ENCODE measurements at regions not wholly inside any gene's neighbourhood (a gene's known extent, or its start where the extent isn't known, plus 50 kb on each side); places are given as distances from the start of the nearest gene placed in this dataset.
"Not testable (repeated sequence)": the region's sequence is repeated elsewhere in the genome, so short reads cannot be mapped to it uniquely, and the experiment has no call there.

GRCh38 chr7:6931456-6931855, 105.4 kb upstream of the CCZ1B start:
- TF ChIP-seq, protein P1, sequence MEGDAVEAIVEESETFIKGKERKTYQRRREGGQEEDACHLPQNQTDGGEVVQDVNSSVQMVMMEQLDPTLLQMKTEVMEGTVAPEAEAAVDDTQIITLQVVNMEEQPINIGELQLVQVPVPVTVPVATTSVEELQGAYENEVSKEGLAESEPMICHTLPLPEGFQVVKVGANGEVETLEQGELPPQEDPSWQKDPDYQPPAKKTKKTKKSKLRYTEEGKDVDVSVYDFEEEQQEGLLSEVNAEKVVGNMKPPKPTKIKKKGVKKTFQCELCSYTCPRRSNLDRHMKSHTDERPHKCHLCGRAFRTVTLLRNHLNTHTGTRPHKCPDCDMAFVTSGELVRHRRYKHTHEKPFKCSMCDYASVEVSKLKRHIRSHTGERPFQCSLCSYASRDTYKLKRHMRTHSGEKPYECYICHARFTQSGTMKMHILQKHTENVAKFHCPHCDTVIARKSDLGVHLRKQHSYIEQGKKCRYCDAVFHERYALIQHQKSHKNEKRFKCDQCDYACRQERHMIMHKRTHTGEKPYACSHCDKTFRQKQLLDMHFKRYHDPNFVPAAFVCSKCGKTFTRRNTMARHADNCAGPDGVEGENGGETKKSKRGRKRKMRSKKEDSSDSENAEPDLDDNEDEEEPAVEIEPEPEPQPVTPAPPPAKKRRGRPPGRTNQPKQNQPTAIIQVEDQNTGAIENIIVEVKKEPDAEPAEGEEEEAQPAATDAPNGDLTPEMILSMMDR (optimal IDR thresholded peaks at IDR 0.05 in 1 of 3, IDR thresholded peaks at IDR 0.05 in 1 of 3, conservative IDR thresholded peaks at IDR 0.05 in 1 of 3; ENCODE audit: extremely low read depth in 1 of 3, insufficient read depth in 2 of 3, low read length in 3 of 3): not testable (repeated sequence)
- not testable (repeated sequence) for TF ChIP-seq EZH2 (IDR thresholded peaks at IDR 0.05; ENCODE audit: low read length)
